Fibroblast of peridontal ligament (primary cell): ENCODE measurements at regions not wholly inside any gene's neighbourhood (a gene's known extent, or its start where the extent isn't known, plus 50 kb on each side); places are given as distances from the start of the nearest gene placed in this dataset.

Experiments used
- DNase-seq: peaks from one replicate; pipeline ENCODE4 v3.0.0-alpha.2; 2010; ENCODE audit errors: extremely low read depth

- peak; percentile 98 for DNase-seq
Measured at GRCh38 chr15:39304201-39304841, 276.6 kb upstream of the THBS1 start.

GRCh38 chr15:39304931-39305728 is 275.7 kb upstream of the THBS1 start:
- no peak for DNase-seq

- no peak for DNase-seq
Measured at GRCh38 chr15:39310633-39311032, 270.2 kb upstream of the THBS1 start.

GRCh38 chr15:39312984-39313383 is 267.9 kb upstream of the THBS1 start:
- no peak for DNase-seq

- no peak for DNase-seq
Measured at GRCh38 chr15:39313467-39313866, 267.4 kb upstream of the THBS1 start.

GRCh38 chr15:39313881-39314280 is 267.0 kb upstream of the THBS1 start:
- DNase-seq: no peak

- no peak for DNase-seq
Measured at GRCh38 chr15:39315206-39315850, 265.6 kb upstream of the THBS1 start.

- DNase-seq: no peak
Measured at GRCh38 chr15:39317225-39317624, 263.7 kb upstream of the THBS1 start.

GRCh38 chr15:39318231-39318630 is 262.6 kb upstream of the THBS1 start:
- no peak for DNase-seq

- no peak for DNase-seq
Measured at GRCh38 chr15:39320355-39320754, 260.5 kb upstream of the THBS1 start.

- DNase-seq: peak; percentile 84
Measured at GRCh38 chr15:39320886-39321285, 260.0 kb upstream of the THBS1 start.

GRCh38 chr15:39321977-39322376 is 258.9 kb upstream of the THBS1 start:
- peak; percentile 66 for DNase-seq

- DNase-seq: no peak
Measured at GRCh38 chr15:39323157-39323556, 257.7 kb upstream of the THBS1 start.

- DNase-seq: no peak
Measured at GRCh38 chr15:39323706-39324105, 257.2 kb upstream of the THBS1 start.

GRCh38 chr15:39326306-39326975 is 254.4 kb upstream of the THBS1 start:
- no peak for DNase-seq

- DNase-seq: no peak
Measured at GRCh38 chr15:39327005-39327730, 253.7 kb upstream of the THBS1 start.

- DNase-seq: no peak
Measured at GRCh38 chr15:39330061-39330460, 250.8 kb upstream of the THBS1 start.

- no peak for DNase-seq
Measured at GRCh38 chr15:39331584-39331983, 249.3 kb upstream of the THBS1 start.

GRCh38 chr15:39332846-39333245 is 248.0 kb upstream of the THBS1 start:
- DNase-seq: no peak

GRCh38 chr15:39333393-39333792 is 247.5 kb upstream of the THBS1 start:
- no peak for DNase-seq

GRCh38 chr15:39333896-39334295 is 247.0 kb upstream of the THBS1 start:
- DNase-seq: no peak

- DNase-seq: no peak
Measured at GRCh38 chr15:39336926-39337325, 244.0 kb upstream of the THBS1 start.
